ENCODE measurements at regions not wholly inside any gene's neighbourhood (a gene's known extent, or its start where the extent isn't known, plus 50 kb on each side); places are given as distances from the start of the nearest gene placed in this dataset.

DNA sequence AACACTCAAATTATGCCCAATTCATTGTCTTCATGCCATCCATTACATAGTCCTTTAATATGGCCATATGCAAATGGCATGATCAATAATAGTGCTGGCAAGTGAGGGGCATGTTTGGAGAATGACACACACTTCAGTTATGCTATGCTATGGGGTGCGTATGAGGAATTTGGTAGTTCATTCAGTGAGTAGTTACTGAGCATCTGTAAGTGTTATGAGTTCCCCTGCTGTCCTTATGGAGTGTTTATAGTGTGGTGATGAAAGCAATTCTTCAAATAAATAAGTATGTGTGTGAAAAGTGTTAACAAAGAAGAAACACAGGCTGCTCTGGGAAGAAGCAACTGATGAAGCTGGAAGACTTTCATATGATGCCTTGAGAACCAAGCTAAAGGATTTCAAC, 383.7 kb upstream of the SLC14A2 start:
- no peak for ATAC-seq

DNA sequence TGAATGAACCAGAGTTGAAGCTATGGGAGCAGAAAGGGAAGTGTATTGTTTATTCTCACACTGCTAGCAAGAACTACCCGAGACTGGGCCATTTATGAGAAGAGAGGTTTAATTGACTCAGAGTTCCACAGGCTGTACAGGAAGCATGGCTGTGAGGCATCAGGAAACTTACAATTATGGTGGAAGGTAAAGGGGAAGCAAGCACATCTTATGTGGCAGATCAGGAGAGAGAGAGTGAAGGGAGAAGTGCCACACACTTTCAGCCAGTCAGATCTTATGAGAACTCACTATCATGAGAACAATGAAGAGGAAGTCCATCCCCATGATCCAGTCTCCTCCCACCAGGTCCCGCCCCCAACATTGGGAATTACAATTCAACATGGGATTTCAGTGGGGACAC, 383.2 kb upstream of the SLC14A2 start:
- no peak for ATAC-seq

DNA sequence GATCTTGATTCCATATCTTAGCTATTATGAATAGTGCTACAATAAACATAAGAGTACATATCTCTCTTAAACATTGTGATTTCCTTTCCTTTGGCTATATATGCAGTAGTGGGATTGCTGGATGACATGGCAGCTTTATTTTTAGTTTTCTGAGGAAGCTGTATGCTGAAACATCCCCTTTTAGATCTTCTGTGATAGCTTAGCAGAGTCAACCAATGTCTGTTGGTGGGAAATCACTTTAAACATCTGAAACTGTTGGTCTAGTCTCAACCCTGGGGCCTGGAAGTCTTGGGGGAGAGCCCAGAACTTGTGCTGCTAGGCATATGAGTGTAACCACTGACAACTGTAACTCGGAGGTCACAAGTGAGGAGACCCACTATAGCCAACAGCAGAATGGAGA, 378.6 kb upstream of the SLC14A2 start:
- ATAC-seq: no peak

DNA sequence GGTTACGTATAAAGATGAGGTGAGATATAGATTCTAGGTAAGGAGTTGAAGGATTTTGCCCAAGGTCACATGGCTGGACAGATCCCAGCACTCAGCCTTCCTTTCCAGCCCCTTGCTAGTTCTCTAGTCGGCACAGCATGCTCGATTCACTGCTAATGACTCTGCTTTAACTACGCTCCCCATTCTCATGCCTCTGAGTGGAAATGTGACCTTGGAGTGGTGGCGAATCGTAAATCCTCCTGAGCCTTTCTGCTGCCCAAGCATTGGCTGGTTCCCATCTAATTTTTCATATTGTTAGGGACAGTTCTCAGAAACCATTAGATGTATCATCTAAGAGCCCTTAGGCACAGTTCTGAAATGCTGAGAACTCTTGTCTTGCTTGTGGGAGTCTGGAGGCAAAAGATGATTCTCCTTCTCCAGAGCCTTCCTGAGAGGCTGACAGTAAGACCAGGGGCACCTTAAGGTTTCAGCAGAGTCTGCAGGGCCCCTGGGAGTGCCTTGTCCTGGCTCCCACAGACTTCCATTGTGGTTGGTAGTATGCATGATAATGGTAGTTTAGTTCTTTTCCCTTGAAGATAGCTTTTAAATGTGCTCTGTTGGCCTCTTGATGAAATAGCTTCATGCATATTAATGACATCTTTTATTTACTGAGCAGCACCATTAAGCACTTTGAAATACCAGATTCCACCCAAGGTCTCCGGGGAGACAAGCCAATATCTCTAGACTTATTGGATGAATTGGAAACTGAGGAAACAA, 377.8 kb upstream of the SLC14A2 start:
- ATAC-seq: no peak

DNA sequence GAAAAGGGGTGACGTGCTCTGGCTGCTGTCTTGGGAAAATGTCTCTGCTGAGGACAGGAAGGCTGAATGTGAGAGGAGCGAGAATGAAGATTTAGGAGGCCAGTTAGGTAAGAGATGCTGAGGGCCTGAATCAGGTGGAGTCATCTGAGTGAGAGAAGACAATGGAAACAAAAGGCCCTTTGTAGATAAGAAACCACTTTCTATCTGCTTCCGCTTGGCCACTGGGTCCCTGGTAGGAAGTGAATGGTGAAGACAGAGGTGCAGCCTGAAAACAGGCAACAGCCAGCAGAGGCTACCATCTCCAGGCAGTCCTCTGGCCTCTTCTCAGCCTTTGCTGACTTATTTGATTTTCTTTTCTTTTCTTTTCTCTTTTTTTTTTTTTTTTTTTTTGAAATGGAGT, 374.0 kb upstream of the SLC14A2 start:
- no peak for ATAC-seq

DNA sequence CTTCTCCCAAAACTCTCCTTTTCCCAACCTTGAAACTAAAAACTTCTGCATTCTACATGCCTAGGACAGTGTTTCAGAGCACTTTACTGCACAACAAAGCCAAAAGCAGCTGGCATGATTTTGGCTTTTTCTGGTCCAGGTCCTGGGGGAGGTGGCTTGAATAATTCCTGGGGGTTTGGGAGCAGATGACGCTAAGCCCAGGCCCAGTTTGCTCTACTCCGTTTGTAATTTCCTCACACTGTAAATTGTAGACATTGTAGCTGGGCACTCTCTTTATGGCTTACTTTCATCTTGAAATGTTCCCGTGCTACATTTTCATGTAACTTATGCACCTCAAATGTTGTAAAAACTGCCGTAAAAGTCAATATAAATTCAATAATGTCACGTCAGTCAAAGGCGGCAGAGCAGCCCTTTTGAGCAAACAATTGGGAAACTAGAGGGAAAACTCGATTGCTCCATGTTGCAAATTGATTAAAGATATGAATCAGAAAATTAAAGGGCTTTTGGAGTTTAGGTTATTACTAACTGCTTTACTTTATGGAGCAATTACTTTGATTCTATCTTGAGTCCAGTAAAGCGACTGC, 373.2 kb upstream of the SLC14A2 start:
- no peak for ATAC-seq

DNA sequence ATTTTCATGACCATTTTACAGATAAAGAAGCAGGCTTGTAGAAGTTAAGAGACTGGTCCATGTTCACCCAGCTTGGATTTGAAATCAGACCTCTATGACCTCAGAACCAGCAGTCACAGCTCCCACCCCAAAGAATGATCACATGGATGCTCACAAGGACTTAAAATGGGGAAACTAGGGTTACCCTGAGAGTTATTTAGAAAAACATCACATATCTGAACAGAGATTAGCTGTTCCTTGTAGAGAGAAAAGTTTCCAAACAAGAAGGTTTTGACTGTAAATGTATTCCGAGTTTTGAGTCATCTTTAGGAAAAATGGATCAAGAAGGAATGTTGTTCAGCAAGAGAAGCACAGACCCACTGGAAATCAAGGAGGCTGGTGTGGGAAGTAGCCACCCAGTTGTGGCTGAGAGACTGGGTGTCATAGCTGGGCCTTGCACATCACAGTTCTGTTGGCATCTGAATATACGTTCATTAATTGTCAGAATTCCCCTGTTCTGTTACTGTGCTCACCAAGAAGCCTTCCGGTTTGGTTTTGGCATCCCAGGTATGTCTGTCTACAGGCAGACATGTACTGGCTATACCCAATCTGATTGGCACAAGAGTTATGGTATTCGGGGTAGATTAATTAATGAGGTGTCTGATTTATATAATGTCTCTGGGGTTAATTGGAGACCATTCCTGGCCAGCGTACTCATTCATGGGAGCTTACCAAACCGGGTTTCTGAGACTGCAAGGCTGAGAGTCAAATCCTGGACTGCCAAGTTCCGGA, 371.8 kb upstream of the SLC14A2 start:
- no peak for ATAC-seq

DNA sequence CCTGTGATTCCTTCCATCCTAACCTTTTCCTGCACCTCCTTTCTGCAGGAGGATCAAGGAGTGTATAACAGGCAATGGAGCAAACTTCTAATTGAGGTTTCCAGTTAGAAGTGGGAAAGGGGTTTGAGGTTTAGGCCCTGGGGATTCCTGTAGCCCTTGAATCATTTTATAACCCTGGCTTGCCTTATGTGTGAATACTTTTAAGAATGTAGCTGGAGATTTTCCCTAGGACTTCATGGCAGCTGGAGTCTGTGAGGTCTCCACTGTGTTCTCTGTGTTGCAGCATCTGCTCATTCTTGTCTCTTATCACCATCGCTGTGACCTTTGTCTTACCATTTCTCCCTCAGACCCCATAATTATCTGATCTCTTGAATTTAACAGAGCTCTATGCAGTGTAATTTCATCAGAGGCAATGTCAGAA, 370.2 kb upstream of the SLC14A2 start:
- ATAC-seq: no peak

DNA sequence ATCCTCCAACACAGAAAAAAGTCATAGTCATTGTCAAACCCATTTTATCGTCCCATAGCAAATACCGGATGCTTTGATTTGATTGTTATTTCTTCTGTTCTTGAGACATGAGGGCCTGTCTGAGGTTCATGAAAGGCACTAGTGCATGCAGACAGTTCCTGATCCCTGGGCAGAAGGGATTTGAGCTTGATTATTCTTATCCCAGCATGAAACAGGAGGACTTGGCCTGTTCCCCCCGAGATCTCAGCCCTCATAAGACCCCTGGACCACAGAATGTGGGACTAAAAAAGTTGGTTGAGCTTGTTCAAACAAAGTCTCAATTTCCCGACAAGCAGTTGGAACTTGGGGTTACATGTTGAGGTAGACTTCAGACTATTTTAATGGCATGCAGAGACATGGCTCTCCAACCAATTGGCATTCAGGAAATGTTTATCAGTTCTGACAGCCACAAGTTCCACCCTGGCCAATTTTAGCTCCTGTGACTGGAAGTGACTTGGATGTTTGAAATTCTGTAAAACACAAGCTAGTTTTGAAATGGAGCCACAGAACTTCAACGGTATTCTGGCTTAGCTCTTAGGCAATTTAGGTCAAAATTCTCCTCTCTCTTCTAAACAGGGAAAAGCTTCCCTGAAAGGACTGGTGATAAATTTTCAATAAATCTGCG, 366.9 kb upstream of the SLC14A2 start:
- no peak for ATAC-seq

DNA sequence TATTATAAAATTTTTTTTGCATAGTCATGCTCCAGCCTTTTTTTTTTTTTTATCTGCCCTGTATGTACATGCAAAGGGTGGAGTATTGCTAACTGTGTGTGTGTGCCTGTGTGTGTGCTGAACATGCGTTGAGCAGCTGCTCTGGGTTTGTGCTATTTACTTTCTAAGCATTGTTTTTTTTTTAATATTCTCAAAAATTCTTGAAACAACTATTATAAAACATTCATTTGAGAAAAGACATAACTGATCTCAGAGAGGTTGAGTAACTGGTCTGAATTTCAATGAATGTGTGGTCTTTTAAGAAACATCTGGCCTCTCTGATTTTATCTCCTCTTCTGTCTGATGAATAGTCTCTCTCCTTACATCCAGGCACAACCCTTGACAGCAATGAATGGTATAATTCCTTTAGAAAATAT, 366.0 kb upstream of the SLC14A2 start:
- no peak for ATAC-seq

DNA sequence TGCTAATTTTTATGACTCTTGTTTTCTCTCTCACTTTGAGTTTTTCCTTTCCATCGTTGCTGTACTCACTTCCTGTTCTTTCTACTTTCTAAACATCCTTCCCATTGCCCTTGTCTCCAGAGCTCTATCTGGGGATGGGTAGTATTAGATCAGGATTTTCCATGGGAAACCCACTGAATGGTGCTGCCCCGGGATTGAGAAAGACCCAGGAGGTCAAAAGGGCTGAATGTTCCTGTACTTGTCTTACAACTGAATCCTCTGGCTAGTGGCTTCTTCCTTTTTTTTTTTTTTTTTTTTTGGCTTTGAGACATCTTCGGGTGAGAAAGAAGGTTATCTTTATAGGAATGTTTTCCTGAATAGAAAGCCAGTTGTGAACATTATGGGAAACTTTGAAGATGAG, 364.8 kb upstream of the SLC14A2 start:
- no peak for ATAC-seq

DNA sequence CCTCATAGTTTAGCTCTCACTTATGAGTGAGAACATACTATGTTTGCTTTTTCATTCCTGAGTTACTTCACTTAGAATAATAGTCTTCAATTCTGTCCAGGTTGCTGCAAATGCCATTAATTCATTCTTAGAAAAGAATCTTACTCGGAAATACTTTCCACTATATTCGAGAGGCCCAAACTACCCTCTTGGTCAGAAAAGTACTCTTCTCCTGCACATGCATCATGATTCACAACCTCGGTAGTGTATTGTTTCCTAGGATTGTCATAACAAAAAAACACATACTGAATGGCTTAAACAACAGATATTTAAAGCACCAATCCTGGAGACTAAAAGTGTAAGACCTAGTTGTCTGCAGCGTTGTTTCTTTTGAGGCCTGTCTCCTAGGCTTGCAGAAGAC, 364.0 kb upstream of the SLC14A2 start:
- no peak for ATAC-seq

DNA sequence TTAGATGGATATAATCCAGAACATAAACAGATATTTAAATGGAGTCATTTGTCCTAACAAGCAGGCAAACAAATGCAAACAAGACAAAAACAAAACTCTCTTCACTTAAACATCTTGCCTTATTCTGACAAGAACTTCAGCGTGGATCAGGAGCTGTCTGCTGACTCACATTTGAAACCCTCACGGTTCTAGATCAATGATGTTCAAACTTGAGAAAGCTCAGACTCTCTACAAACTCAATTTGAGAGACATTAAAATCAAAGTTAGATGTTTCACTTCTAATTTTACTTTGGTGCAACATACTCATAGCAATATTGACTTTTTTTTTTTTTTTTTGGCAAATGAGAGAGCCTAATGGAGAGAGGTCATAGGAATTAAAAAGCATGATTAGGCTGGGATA, 362.8 kb upstream of the SLC14A2 start:
- no peak for ATAC-seq

DNA sequence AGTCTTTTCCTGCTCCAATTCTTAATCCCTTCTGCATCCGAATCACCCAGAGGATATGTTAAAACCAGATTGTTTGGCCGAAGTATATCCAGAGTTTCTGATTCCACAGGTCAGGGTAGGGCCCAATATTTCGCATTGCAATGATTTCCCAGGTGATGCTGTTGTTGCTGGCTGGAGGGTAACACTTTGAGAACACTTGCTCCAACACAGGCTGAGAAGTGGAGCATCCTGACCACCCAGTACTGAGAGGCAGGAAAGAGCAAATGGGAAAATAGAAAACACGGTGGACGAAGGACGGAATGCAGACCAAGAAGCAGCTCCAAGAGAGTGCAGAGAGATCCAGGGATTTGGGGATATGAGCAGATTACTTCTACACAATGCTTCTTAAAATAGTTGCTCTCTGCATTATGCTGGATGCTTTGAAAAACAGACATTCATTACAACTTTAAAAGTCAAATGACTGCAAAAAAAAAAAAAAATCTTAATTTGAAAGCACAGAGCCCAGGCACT, 362.2 kb upstream of the SLC14A2 start:
- no peak for ATAC-seq

DNA sequence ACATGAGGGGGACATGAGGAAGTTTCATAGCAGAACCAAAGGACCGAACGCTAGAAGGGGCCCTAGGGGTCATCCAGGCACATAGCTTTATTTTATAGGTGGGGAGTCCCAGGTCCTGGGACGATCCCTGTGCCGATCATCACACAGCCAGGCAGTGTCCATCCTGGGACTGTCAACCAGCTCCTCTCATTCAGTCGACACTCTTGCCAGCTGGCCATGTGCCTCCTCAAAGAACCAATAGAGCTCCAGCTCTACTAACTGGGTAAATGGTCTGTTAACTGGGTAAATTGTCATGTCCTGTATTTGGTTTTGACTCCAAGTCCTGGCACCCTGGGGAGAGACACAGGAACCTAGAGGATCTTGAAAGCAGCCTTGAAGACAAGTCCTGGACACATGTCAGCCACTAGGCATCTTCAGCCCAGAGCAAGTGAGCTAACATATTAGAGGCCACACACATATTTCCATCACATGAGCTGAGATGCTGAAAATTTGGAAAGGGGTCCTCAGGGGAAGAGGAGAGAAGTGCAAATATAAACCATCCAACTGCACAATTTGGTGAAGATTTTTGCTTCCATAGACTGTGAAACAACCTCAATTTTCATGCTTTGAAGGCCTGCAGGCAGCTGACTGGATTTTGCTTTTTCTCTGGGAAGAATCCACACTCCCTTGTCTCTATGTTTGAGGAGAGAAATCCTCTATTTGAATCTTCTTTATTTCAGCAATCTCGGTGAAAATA, 361.1 kb upstream of the SLC14A2 start:
- no peak for ATAC-seq

DNA sequence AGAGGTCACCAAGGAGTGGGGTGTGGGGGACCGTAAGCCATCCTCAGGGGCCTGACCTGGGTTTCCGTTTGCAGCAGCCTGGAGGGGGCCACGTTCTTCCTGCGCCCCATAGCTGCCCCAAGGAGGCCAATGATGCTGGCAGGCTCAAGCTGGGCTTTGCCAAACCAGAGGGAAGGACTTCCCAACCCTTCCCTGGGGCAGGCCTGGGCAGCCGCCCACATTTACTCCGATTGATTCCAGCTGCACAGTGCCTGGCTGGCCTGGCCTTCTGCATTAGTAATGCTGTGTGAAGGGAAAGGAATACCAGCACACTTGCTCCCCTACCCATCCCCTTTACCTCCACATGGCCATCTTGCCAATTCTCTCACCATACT, 360.6 kb upstream of the SLC14A2 start:
- no peak for ATAC-seq

DNA sequence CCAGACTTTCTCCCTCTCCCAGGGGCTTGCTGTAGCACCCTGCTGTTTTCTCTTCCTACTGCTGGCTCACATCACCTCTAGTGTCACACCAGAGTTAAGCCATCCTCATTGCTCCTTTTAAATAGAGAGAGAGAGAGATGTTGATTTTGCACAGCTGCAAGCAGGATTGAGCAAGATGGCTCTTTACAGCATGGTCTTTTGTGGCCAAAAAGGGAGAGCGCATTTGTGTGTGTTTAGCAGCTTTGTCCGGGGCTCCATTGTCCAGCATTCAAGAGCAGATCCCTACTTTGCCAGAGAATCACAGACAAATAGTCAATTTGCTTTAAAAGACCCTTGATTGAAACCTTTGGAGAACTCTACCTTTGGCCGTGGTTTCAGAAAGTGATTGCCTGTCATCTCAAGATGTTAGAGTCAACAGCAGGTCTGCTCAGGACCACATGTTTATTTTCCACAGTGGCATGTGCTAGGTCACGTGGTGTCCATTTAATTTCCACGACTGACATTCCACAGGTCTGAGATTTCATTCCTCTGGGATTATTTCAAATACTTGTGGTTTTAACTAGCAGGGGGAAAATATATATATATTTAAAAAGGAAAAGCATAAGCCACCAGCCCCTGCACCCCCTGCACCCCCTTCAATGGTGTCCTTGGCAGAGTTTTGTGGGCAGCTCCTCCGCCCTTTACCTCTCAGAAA, 359.9 kb upstream of the SLC14A2 start:
- no peak for ATAC-seq

DNA sequence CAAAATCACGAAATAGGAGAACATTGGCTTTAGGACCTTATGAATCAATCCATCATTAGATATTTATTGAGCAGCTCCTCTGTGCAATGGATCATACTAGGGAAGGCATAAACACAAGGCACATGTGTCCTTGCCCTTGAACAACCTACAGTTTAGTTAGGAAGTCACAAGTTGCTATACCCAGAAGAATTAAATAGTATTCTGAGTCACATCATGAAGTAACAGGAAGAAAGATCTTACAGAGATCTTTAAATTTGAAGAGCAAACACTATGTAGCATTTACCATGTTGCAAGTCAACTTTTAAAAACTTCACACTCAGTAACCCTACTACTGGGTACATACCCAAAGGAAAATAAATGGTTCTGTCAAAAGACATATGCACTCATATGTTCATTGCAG, 355.2 kb upstream of the SLC14A2 start:
- ATAC-seq: no peak

DNA sequence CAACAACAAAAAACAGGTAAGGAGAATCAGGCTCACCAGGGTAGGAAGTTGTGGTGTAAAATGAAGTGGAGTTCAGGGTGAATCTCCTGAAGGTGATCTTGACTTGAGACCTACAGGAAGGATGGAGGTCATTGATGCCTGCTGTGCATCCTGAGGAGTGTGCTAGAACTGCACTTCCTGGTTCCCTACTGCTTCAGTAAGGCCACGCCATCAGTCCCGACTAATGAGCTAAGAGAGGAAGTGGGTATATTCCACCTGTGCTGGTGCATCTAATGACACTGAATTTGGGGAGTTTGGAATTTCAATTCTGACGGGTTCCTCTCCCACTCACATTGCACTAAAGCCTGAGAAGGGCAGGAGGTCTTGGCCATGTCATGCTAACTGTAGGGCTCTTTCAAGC, 349.3 kb upstream of the SLC14A2 start:
- no peak for ATAC-seq

DNA sequence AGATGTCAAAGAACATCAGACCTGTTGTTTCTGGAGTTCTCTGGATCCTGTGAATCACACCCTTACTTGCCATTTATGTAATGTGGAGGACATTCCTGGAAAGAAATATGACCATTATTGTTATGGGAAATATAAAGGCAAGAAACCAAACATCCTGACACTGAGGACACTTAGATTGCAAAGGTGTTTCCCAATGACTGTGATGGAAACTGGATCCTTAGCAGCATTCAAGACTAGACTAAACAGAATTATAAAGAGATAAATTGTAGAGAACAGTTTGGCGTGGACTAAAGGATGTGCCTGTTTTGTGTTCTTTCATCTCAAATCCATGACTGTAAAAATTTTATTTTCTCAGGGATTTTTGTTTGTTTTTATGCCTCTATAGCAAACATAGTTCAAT, 347.7 kb upstream of the SLC14A2 start:
- ATAC-seq: no peak

DNA sequence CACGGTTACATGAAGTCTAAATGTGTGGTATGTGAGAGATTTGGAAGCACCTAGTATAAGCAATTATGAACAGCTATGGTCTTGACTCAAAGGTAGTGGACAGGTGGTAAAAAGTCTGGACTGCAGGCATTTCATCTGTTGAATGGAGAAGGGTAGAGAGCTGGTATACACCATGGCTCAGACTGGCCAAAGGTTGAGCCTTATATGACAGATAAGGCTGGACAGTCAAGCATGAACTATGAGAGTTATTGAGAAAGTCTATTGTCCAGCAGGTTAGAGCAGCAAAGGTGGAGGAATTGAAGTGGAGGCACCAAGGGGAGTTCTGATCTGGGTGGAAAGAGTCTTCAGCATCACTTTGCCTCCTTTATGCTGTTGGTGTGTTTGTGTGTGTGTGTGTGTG, 346.7 kb upstream of the SLC14A2 start:
- ATAC-seq: no peak

DNA sequence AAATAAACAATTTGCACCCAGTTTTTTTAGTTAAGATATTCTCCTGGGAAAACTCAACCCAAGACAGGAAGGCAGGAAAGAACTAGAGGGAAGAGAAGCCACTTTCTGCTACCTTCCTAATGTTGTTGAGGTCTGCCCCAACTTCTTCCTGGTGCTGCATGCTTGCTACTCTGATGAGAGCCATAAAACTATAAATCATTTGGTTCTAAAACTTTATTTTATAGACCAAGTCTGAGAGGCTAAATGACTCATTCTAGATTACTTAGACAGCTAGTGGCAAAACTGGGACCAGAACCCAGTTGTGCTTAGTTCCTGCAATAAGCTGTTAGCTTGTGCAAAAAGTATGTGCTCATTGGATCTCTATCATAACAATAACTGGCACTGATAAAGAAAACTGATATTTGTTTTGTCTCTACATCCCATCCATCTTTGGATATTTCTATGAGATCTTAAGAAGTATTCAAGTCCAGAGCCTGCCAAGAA, 344.9 kb upstream of the SLC14A2 start:
- no peak for ATAC-seq

All from activated CD4-positive, CD25-positive, alpha-beta regulatory T cell treated with anti-CD3 and anti-CD28 coated beads, Interleukin-2, amount 50 U/mL, for 24 hours (primary cell).